Lower leg skin (tissue), 3 donors: ENCODE measurements at regions not wholly inside any gene's neighbourhood (a gene's known extent, or its start where the extent isn't known, plus 50 kb on each side); places are given as distances from the start of the nearest gene placed in this dataset.

Source experiments
- CTCF ChIP-seq, 3 donors: fragments of 450-650 bp; IDR thresholded peaks; one replicate each; pipeline ENCODE4 v1.5.1; 2016; ENCODE audit warnings: antibody characterized with exemption in 3 of 3, mild to moderate bottlenecking in 3 of 3, moderate library complexity in 2 of 3
- POLR2A ChIP-seq, 2 donors: fragments of 450-650 bp; IDR thresholded peaks; one replicate each; pipeline ENCODE4 v1.6.1; 2016 to 2017; ENCODE audit warnings: antibody characterized with exemption in 2 of 2, mild to moderate bottlenecking in 1 of 2, moderate library complexity in 1 of 2

GRCh38 chr4:18252052-18252451 lies 230.5 kb upstream of the LCORL start:
- TF ChIP-seq CTCF (IDR thresholded peaks at IDR 0.05) (no peak), POLR2A (IDR thresholded peaks at IDR 0.05) (no peak)
